ENCODE measurements at regions not wholly inside any gene's neighbourhood (a gene's known extent, or its start where the extent isn't known, plus 50 kb on each side); places are given as distances from the start of the nearest gene placed in this dataset.
"Not testable (repeated sequence)": the region's sequence is repeated elsewhere in the genome, so short reads cannot be mapped to it uniquely, and the experiment has no call there.

GRCh38 chr3:103873897-103874545, 1439.2 kb downstream of the ZPLD1 start:
- no peak for TF ChIP-seq CTCF (IDR thresholded peaks at IDR 0.05; ENCODE audit: low read depth, low read length, missing control alignments)
- no peak for DNase-seq (ENCODE audit: extremely low read depth, low read depth)

GRCh38 chr3:103881809-103882208, 1447.0 kb downstream of the ZPLD1 start:
- DNase-seq (ENCODE audit: extremely low read depth, low read depth); H3K4me3 ChIP-seq (replicated peaks; ENCODE audit: low read depth, low read length): not testable (repeated sequence)

More at GRCh38 chr3:103873897-103874545, 1439.2 kb downstream of the ZPLD1 start:
- no peak overlapping the region for H3K4me3 ChIP-seq (replicated peaks; ENCODE audit: low read depth, low read length)

- TF ChIP-seq CTCF (IDR thresholded peaks at IDR 0.05; ENCODE audit: low read depth, low read length, missing control alignments): no peak
- H3K4me3 ChIP-seq (replicated peaks; ENCODE audit: low read depth, low read length): no peak overlapping the region
- no peak for DNase-seq (ENCODE audit: extremely low read depth, low read depth)
Observed at GRCh38 chr3:103889675-103890074, 1454.9 kb downstream of the ZPLD1 start.

- no peak overlapping the region for H3K4me3 ChIP-seq (replicated peaks; ENCODE audit: low read depth, low read length)
- DNase-seq (ENCODE audit: extremely low read depth, low read depth): no peak
- no peak for TF ChIP-seq CTCF (IDR thresholded peaks at IDR 0.05; ENCODE audit: low read depth, low read length, missing control alignments)
Observed at GRCh38 chr3:103894162-103894822, 1459.5 kb downstream of the ZPLD1 start.

GRCh38 chr3:103899328-103899727, 1464.5 kb downstream of the ZPLD1 start:
- no peak overlapping the region for H3K4me3 ChIP-seq (replicated peaks; ENCODE audit: low read depth, low read length)
- DNase-seq (ENCODE audit: extremely low read depth, low read depth): no peak
- TF ChIP-seq CTCF (IDR thresholded peaks at IDR 0.05; ENCODE audit: low read depth, low read length, missing control alignments): no peak

- no peak for DNase-seq (ENCODE audit: extremely low read depth, low read depth)
- TF ChIP-seq CTCF (IDR thresholded peaks at IDR 0.05; ENCODE audit: low read depth, low read length, missing control alignments): no peak
- no peak overlapping the region for H3K4me3 ChIP-seq (replicated peaks; ENCODE audit: low read depth, low read length)
Observed at GRCh38 chr3:103904991-103905390, 1461.7 kb upstream of the ALCAM start.

- H3K4me3 ChIP-seq (replicated peaks; ENCODE audit: low read depth, low read length): no peak overlapping the region
- DNase-seq (ENCODE audit: extremely low read depth, low read depth): no peak
- no peak for TF ChIP-seq CTCF (IDR thresholded peaks at IDR 0.05; ENCODE audit: low read depth, low read length, missing control alignments)
Observed at GRCh38 chr3:103906304-103906703, 1460.4 kb upstream of the ALCAM start.

All from HFF-Myc (cell line).